ENCODE measurements at regions not wholly inside any gene's neighbourhood (a gene's known extent, or its start where the extent isn't known, plus 50 kb on each side); places are given as distances from the start of the nearest gene placed in this dataset.

DNA sequence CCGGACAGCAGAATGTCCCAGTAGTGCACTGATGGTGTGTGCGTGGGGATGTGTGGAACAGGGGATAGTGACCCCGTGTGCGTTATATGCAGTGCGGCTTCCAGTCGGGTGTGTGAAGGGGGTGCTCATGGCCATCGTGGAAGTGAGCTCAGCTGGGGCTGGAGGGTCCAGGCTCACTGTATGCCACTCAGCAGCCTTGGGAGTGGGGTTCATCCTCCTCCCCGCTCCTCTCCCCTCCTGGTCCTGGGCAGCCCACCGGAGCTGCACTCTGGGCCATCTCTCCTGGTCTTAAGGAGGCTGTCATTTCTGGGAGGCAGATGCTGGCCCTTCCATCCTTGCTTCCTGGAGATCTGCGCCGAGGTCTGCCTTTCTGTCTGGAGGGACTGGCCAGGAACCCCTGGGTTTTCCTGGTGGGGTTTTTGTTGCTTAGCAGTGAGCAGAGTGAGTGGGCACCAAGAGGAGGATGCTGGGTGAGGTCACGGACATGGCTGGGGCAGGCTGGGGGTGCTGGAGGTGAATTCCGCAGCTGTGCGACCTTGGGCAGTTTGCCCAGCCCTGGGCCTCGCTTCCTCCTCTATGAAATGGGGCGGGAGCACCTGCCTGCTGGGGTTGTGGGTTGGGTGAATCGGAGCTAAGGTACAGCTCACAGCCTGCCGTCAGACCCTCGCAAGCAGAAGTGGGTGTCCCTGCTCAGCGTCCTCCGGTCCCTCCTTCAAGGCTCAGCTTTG is 164.1 kb downstream of the SEC14L1 start (continued):
- TF ChIP-seq, protein P1, sequence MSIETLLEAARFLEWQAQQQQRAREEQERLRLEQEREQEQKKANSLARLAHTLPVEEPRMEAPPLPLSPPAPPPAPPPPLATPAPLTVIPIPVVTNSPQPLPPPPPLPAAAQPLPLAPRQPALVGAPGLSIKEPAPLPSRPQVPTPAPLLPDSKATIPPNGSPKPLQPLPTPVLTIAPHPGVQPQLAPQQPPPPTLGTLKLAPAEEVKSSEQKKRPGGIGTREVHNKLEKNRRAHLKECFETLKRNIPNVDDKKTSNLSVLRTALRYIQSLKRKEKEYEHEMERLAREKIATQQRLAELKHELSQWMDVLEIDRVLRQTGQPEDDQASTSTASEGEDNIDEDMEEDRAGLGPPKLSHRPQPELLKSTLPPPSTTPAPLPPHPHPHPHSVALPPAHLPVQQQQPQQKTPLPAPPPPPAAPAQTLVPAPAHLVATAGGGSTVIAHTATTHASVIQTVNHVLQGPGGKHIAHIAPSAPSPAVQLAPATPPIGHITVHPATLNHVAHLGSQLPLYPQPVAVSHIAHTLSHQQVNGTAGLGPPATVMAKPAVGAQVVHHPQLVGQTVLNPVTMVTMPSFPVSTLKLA (IDR thresholded peaks at IDR 0.05) = no peak
- TF ChIP-seq ZNF256 (CRISPR knock-in tag; conservative IDR thresholded peaks at IDR 0.05) = no peak
- TF ChIP-seq RFX1 (IDR thresholded peaks at IDR 0.05) = no peak
- peak; percentile 74 for TF ChIP-seq NR2C2 (CRISPR knock-in tag; IDR thresholded peaks at IDR 0.05; ENCODE audit: borderline replicate concordance)
- TF ChIP-seq, protein P2, sequence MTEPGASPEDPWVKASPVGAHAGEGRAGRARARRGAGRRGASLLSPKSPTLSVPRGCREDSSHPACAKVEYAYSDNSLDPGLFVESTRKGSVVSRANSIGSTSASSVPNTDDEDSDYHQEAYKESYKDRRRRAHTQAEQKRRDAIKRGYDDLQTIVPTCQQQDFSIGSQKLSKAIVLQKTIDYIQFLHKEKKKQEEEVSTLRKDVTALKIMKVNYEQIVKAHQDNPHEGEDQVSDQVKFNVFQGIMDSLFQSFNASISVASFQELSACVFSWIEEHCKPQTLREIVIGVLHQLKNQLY (CRISPR knock-in tag; IDR thresholded peaks at IDR 0.05) = no peak
- no peak for TF ChIP-seq SRSF9 (IDR thresholded peaks at IDR 0.05; ENCODE audit: borderline replicate concordance, insufficient read depth, low read depth, low read length, poor library complexity, severe bottlenecking)
- TF ChIP-seq ZNF766 (CRISPR knock-in tag; IDR thresholded peaks at IDR 0.05; ENCODE audit: borderline replicate concordance) = no peak
- TF ChIP-seq BORCS8-MEF2B (CRISPR knock-in tag; IDR thresholded peaks at IDR 0.05) = no peak
- no peak for TF ChIP-seq ZNF251 (CRISPR knock-in tag; IDR thresholded peaks at IDR 0.05)
- TF ChIP-seq TAF1 (CRISPR knock-in tag; IDR thresholded peaks at IDR 0.05) = no peak
- TF ChIP-seq ESRRA (CRISPR knock-in tag; IDR thresholded peaks at IDR 0.05; ENCODE audit: low read depth) = peak; percentile 69
- TF ChIP-seq, protein P3, sequence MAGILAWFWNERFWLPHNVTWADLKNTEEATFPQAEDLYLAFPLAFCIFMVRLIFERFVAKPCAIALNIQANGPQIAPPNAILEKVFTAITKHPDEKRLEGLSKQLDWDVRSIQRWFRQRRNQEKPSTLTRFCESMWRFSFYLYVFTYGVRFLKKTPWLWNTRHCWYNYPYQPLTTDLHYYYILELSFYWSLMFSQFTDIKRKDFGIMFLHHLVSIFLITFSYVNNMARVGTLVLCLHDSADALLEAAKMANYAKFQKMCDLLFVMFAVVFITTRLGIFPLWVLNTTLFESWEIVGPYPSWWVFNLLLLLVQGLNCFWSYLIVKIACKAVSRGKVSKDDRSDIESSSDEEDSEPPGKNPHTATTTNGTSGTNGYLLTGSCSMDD (CRISPR knock-in tag; IDR thresholded peaks at IDR 0.05) = no peak
- 0 out of 2 replicates have a peak, but pooled peaks have one; percentile 52 for TF ChIP-seq ZZZ3 (CRISPR knock-in tag; IDR thresholded peaks at IDR 0.05; ENCODE audit: borderline replicate concordance)
- TF ChIP-seq, protein P4, sequence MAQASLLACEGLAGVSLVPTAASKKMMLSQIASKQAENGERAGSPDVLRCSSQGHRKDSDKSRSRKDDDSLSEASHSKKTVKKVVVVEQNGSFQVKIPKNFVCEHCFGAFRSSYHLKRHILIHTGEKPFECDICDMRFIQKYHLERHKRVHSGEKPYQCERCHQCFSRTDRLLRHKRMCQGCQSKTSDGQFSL (CRISPR knock-in tag; IDR thresholded peaks at IDR 0.05) = 0 out of 2 replicates have a peak, but pooled peaks have one; percentile 51
- no peak for TF ChIP-seq ZNF775 (CRISPR knock-in tag; IDR thresholded peaks at IDR 0.05; ENCODE audit: borderline replicate concordance)
- no peak for TF ChIP-seq ZNF431 (CRISPR knock-in tag; IDR thresholded peaks at IDR 0.05; ENCODE audit: borderline replicate concordance, low read depth)
- TF ChIP-seq ZNF607 (CRISPR knock-in tag; IDR thresholded peaks at IDR 0.05; ENCODE audit: borderline replicate concordance) = no peak; the same call in 1 of the 2 replicates
- no peak for TF ChIP-seq ISX (CRISPR knock-in tag; conservative IDR thresholded peaks at IDR 0.05)
- TF ChIP-seq ARHGAP35 (CRISPR knock-in tag; IDR thresholded peaks at IDR 0.05; ENCODE audit: borderline replicate concordance) = no peak
- TF ChIP-seq ZNF30 (CRISPR knock-in tag; IDR thresholded peaks at IDR 0.05) = no peak
- no peak for TF ChIP-seq ZNF460 (CRISPR knock-in tag; IDR thresholded peaks at IDR 0.05; ENCODE audit: borderline replicate concordance)
- TF ChIP-seq, protein P5, sequence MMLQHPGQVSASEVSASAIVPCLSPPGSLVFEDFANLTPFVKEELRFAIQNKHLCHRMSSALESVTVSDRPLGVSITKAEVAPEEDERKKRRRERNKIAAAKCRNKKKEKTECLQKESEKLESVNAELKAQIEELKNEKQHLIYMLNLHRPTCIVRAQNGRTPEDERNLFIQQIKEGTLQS (CRISPR knock-in tag; IDR thresholded peaks at IDR 0.05) = peak; percentile 12; the same call in 1 of the 2 replicates
- TF ChIP-seq ZNF572 (CRISPR knock-in tag; IDR thresholded peaks at IDR 0.05) = no peak; the same call in 1 of the 2 replicates
- TF ChIP-seq ZNF367 (CRISPR knock-in tag; IDR thresholded peaks at IDR 0.05; ENCODE audit: borderline replicate concordance) = no peak
- no peak for TF ChIP-seq CBFB (CRISPR knock-in tag; IDR thresholded peaks at IDR 0.05)
- TF ChIP-seq, protein P6, sequence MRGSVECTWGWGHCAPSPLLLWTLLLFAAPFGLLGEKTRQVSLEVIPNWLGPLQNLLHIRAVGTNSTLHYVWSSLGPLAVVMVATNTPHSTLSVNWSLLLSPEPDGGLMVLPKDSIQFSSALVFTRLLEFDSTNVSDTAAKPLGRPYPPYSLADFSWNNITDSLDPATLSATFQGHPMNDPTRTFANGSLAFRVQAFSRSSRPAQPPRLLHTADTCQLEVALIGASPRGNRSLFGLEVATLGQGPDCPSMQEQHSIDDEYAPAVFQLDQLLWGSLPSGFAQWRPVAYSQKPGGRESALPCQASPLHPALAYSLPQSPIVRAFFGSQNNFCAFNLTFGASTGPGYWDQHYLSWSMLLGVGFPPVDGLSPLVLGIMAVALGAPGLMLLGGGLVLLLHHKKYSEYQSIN (CRISPR knock-in tag; IDR thresholded peaks at IDR 0.05; ENCODE audit: borderline replicate concordance) = no peak

All from HepG2 (cell line).